Liver (tissue), 8 donors: ENCODE measurements at regions not wholly inside any gene's neighbourhood (a gene's known extent, or its start where the extent isn't known, plus 50 kb on each side); places are given as distances from the start of the nearest gene placed in this dataset.

Experiments used
- DNase-seq: peaks from one replicate; pipeline ENCODE4 v3.0.0-alpha.2; 2017; ENCODE audit warnings: low spot score
- H3K27ac ChIP-seq, 2 donors: one replicate each; pipeline ENCODE4 v1.7.0; 2013; ENCODE audit warnings: inconsistent platforms in 2 of 2, low read length in 2 of 2, control low read depth in 1 of 2, low read depth in 1 of 2, mild to moderate bottlenecking in 1 of 2
- H3K27me3 ChIP-seq, 4 donors: one replicate each; pipeline versions ENCODE4 v1.6.1 to v1.7.0; 2013; ENCODE audit warnings: low read length in 3 of 4, inconsistent platforms in 1 of 4, mild to moderate bottlenecking in 1 of 4, moderate library complexity in 1 of 4; ENCODE audit not compliant: control insufficient read depth in 4 of 4, insufficient read depth in 4 of 4
- H3K36me3 ChIP-seq, 4 donors: one replicate each; pipeline versions ENCODE4 v1.6.1 to v1.7.0; 2013; ENCODE audit warnings: low read length in 3 of 4, mild to moderate bottlenecking in 3 of 4, low read depth in 1 of 4, moderate library complexity in 1 of 4; ENCODE audit not compliant: control insufficient read depth in 4 of 4, insufficient read depth in 3 of 4
- H3K4me1 ChIP-seq, 4 donors: one replicate each; pipeline versions ENCODE4 v1.6.1 to v1.7.0; 2013; ENCODE audit warnings: low read length in 3 of 4, mild to moderate bottlenecking in 3 of 4, moderate library complexity in 1 of 4; ENCODE audit not compliant: control insufficient read depth in 4 of 4, insufficient read depth in 4 of 4
- H3K4me3 ChIP-seq, 3 donors: one replicate each; pipeline versions ENCODE4 v1.6.1 to v1.7.0; 2013; ENCODE audit warnings: low read length in 3 of 3, control low read depth in 1 of 3, low read depth in 1 of 3, mild to moderate bottlenecking in 1 of 3
- H3K9ac ChIP-seq, 2 donors: one replicate each; pipeline ENCODE4 v1.7.0; 2013; ENCODE audit warnings: low read length in 2 of 2, mild to moderate bottlenecking in 2 of 2, moderate library complexity in 2 of 2, control low read depth in 1 of 2, low read depth in 1 of 2
- H3K9me3 ChIP-seq, 4 donors: one replicate each; pipeline versions ENCODE4 v1.6.1 to v1.7.0; 2013; ENCODE audit warnings: low read length in 3 of 4; ENCODE audit not compliant: control insufficient read depth in 4 of 4
- ATF3 ChIP-seq: IDR thresholded peaks from 2 replicates; pipeline ENCODE4 v1.6.1; 2016; ENCODE audit warnings: antibody characterized with exemption
- CTCF ChIP-seq: fragments of 150-350 bp; IDR thresholded peaks from 2 replicates; pipeline ENCODE4 v1.5.1; 2017; ENCODE audit warnings: improper control_type of control experiment, low read depth, low read length; ENCODE audit not compliant: missing input control
- EGR1 ChIP-seq, 2 donors: IDR thresholded peaks; 2 replicates each; pipeline ENCODE4 v1.6.1; 2016 to 2018; ENCODE audit warnings: antibody characterized with exemption in 2 of 2, low read depth in 2 of 2
- FOXA1 ChIP-seq: IDR thresholded peaks from 2 replicates; pipeline ENCODE4 v1.6.1; 2016; ENCODE audit warnings: antibody characterized with exemption
- FOXA2 ChIP-seq: IDR thresholded peaks from 2 replicates; pipeline ENCODE4 v1.6.1; 2016; ENCODE audit warnings: antibody characterized with exemption
- GABPA ChIP-seq, 2 donors: IDR thresholded peaks in 1 of 2; conservative IDR thresholded peaks in 1 of 2; 2 replicates each; pipeline ENCODE4 v1.6.1; 2016; ENCODE audit warnings: antibody characterized with exemption in 2 of 2, mild to moderate bottlenecking in 1 of 2, moderate library complexity in 1 of 2
- HNF4A ChIP-seq, 2 donors: conservative IDR thresholded peaks; 2 replicates each; pipeline ENCODE4 v1.6.1; 2016; ENCODE audit warnings: antibody characterized with exemption in 2 of 2, mild to moderate bottlenecking in 2 of 2
- HNF4G ChIP-seq: IDR thresholded peaks from 2 replicates; pipeline ENCODE4 v1.6.1; 2016; ENCODE audit warnings: antibody characterized with exemption
- JUND ChIP-seq, 2 donors: IDR thresholded peaks; 2 replicates each; pipeline ENCODE4 v1.6.1; 2016; ENCODE audit warnings: antibody characterized with exemption in 2 of 2
- MAX ChIP-seq: IDR thresholded peaks from 2 replicates; pipeline ENCODE4 v1.6.1; 2016; ENCODE audit warnings: antibody characterized with exemption
- NR2F2 ChIP-seq: IDR thresholded peaks from 2 replicates; pipeline ENCODE4 v1.6.1; 2016; ENCODE audit warnings: antibody characterized with exemption
- RAD21 ChIP-seq, 2 donors: IDR thresholded peaks; 2 replicates each; pipeline ENCODE4 v1.6.1; 2016; ENCODE audit warnings: antibody characterized with exemption in 2 of 2, mild to moderate bottlenecking in 2 of 2
- RXRA ChIP-seq, 2 donors: IDR thresholded peaks; 2 replicates each; pipeline ENCODE4 v1.6.1; 2017 to 2018; ENCODE audit warnings: antibody characterized with exemption in 2 of 2, mild to moderate bottlenecking in 1 of 2
- YY1 ChIP-seq: IDR thresholded peaks from 2 replicates; pipeline ENCODE4 v1.6.1; 2016; ENCODE audit warnings: antibody characterized with exemption, mild to moderate bottlenecking
- ZBTB33 ChIP-seq: IDR thresholded peaks from 2 replicates; pipeline ENCODE4 v1.6.1; 2016; ENCODE audit warnings: antibody characterized with exemption
- WGBS: extraction: QIAGEN DNeasy Blood & Tissue Kit; methylation state at CpG from one replicate; pipeline ENCODE4 v1.1.7; 2013; 5-methylcytosine and 5-hydroxymethylcytosine counted together
- TF ChIP-seq, protein P1 (sequence below): IDR thresholded peaks from 2 replicates; pipeline ENCODE4 v1.6.1; 2016; ENCODE audit warnings: antibody characterized with exemption, mild to moderate bottlenecking
- donor health status: healthy.
- donor health status: healthy.
- donor health status: healthy.
- donor health status: healthy.
- donor health status: healthy.

DNA sequence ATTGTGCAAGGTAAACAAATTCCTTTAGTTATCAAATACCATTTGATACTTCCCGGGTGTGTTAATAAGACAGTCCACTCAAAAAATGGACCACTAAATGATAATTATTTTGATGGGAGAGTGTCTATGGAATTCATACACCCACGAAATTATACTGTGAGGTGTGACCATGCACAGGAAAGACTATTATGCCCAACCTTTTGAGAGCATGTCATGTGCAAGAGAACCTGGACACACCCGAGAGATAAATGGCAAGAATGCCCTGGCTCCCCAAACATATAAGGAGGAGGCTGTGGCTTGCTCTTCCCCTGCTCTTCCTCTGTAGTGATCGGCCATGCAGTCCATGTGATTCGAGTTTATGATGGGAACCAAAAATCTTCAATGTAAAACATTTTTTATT is 119.5 kb upstream of the BCL2L14 start (continued):
- no peak for TF ChIP-seq GABPA (IDR thresholded peaks at IDR 0.05 in 1 of 2, conservative IDR thresholded peaks at IDR 0.05 in 1 of 2)
- TF ChIP-seq EGR1 (IDR thresholded peaks at IDR 0.05; ENCODE audit: low read depth in 2 of 2): no peak
- no peak for TF ChIP-seq RXRA (IDR thresholded peaks at IDR 0.05)
- no peak for TF ChIP-seq NR2F2

- H3K9ac ChIP-seq: no peak overlapping the region
- no peaks in the 10 kb centered on the region for H3K9me3 ChIP-seq
- no peak for TF ChIP-seq GABPA (IDR thresholded peaks at IDR 0.05 in 1 of 2, conservative IDR thresholded peaks at IDR 0.05 in 1 of 2)
- TF ChIP-seq, protein P1, sequence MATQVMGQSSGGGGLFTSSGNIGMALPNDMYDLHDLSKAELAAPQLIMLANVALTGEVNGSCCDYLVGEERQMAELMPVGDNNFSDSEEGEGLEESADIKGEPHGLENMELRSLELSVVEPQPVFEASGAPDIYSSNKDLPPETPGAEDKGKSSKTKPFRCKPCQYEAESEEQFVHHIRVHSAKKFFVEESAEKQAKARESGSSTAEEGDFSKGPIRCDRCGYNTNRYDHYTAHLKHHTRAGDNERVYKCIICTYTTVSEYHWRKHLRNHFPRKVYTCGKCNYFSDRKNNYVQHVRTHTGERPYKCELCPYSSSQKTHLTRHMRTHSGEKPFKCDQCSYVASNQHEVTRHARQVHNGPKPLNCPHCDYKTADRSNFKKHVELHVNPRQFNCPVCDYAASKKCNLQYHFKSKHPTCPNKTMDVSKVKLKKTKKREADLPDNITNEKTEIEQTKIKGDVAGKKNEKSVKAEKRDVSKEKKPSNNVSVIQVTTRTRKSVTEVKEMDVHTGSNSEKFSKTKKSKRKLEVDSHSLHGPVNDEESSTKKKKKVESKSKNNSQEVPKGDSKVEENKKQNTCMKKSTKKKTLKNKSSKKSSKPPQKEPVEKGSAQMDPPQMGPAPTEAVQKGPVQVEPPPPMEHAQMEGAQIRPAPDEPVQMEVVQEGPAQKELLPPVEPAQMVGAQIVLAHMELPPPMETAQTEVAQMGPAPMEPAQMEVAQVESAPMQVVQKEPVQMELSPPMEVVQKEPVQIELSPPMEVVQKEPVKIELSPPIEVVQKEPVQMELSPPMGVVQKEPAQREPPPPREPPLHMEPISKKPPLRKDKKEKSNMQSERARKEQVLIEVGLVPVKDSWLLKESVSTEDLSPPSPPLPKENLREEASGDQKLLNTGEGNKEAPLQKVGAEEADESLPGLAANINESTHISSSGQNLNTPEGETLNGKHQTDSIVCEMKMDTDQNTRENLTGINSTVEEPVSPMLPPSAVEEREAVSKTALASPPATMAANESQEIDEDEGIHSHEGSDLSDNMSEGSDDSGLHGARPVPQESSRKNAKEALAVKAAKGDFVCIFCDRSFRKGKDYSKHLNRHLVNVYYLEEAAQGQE: no peak
- TF ChIP-seq FOXA2: no peak
- TF ChIP-seq ZBTB33: no peak
- no peak for TF ChIP-seq YY1
- TF ChIP-seq JUND (IDR thresholded peaks at IDR 0.05): no peak
- TF ChIP-seq MAX: no peak
- no peak for TF ChIP-seq CTCF
- no peak for TF ChIP-seq EGR1 (IDR thresholded peaks at IDR 0.05; ENCODE audit: low read depth in 2 of 2)
- TF ChIP-seq HNF4A (conservative IDR thresholded peaks at IDR 0.05): no peak
- no peak for TF ChIP-seq ATF3
- TF ChIP-seq RXRA (IDR thresholded peaks at IDR 0.05): no peak
- TF ChIP-seq HNF4G: no peak
- no peak for TF ChIP-seq RAD21 (IDR thresholded peaks at IDR 0.05)
- TF ChIP-seq FOXA1: no peak
- no peaks in the 10 kb centered on the region for H3K36me3 ChIP-seq
- peaks cover 0 to 6% (median 2%) of the 10 kb centered on the region in 4 donors for H3K4me1 ChIP-seq
- 57% methylated on average over 7 of the region's 7 CpGs for WGBS
- DNase-seq: no peak
- no peak overlapping the region for H3K4me3 ChIP-seq
- H3K27ac ChIP-seq: no peak overlapping the region
- H3K27me3 ChIP-seq: peaks cover 0 to 6% (median 0%) of the 10 kb centered on the region in 4 donors
Measured at GRCh38 chr12:11953523-11953922, 117.2 kb upstream of the BCL2L14 start.
